GM12878 (cell line): ENCODE measurements at regions not wholly inside any gene's neighbourhood (a gene's known extent, or its start where the extent isn't known, plus 50 kb on each side); places are given as distances from the start of the nearest gene placed in this dataset.

Experiments
- ATAC-seq: fragments of 200-7000 bp; cut with Tn5 transposase; 3 replicates; pipeline ENCODE4 v1.9.1; 2020; ENCODE audit warnings: mild to moderate bottlenecking, moderate library complexity
- BruUV-seq: library from RNA; stranded (reverse); fragments of 400-500 nt; replicated peaks from 2 replicates; lab custom pipeline; 2021; lab: Mats Ljungman, UMichigan
- CTCF ChIA-PET: fragments of 300-600 bp; sonication (Branson Sonifier 250); formaldehyde crosslinking; extraction: SDS; loops from one replicate; lab custom pipeline; 2021; ENCODE audit warnings: inconsistent platforms; lab: Yijun Ruan, JAX
- POLR2A ChIA-PET: fragments of 350-600 bp; formaldehyde crosslinking; extraction: SDS; loops from one replicate; lab custom pipeline; 2021; ENCODE audit warnings: inconsistent platforms; lab: Charles Lee
- RAD21 ChIA-PET: fragments of 300-600 bp; sonication (Branson Sonifier 250); formaldehyde crosslinking; loops from one replicate; lab custom pipeline; 2023; ENCODE audit warnings: antibody characterized with exemption; ENCODE audit not compliant: unreplicated experiment; lab: Charles Lee
- SMC1A ChIA-PET: fragments of 300-600 bp; sonication (Branson Sonifier 250); formaldehyde crosslinking; loops from one replicate; lab custom pipeline; 2023; ENCODE audit not compliant: unreplicated experiment, uncharacterized antibody; lab: Charles Lee
- DNase-seq: peaks from one replicate; pipeline ENCODE4 v3.0.0-alpha.2; 2011; ENCODE audit warnings: low read depth, low spot score
- FAIRE-seq: peaks from 3 replicates; lab custom pipeline; 2011; peaks lifted over from hg19 to GRCh38; lab: Jason Lieb, UNC
- H2AFZ ChIP-seq: 2 replicates; pipeline ENCODE4 v1.6.0; 2011; ENCODE audit warnings: low read depth, low read length, control low read depth; ENCODE audit not compliant: control insufficient read depth
- H3K27ac ChIP-seq: 2 replicates; pipeline ENCODE4 v1.5.1; 2011; ENCODE audit warnings: control low read depth; ENCODE audit not compliant: control insufficient read depth, insufficient read depth
- H3K27me3 ChIP-seq, 2 experiments: replicated peaks in 1 of 2; 2 replicates each; pipeline versions ENCODE4 v1.6.0 to v1.6.1; 2011; ENCODE audit warnings: low read length in 1 of 2; ENCODE audit not compliant: control insufficient read depth in 2 of 2, insufficient read depth in 2 of 2
- H3K36me3 ChIP-seq, 2 experiments: 2 replicates each; pipeline ENCODE4 v1.5.1; 2011; ENCODE audit warnings: low read length in 1 of 2; ENCODE audit not compliant: control insufficient read depth in 2 of 2, insufficient read depth in 2 of 2
- H3K4me1 ChIP-seq: 2 replicates; pipeline ENCODE4 v1.6.1; 2011; ENCODE audit warnings: mild to moderate bottlenecking, low read length, moderate library complexity, mixed read lengths; ENCODE audit not compliant: control insufficient read depth, insufficient read depth
- H3K4me2 ChIP-seq: 2 replicates; pipeline ENCODE4 v1.6.0; 2011; ENCODE audit warnings: control low read depth; ENCODE audit not compliant: control insufficient read depth, insufficient read depth
- H3K4me3 ChIP-seq: fragments of 200-600 bp; sonication (generic); 2 replicates; pipeline ENCODE4 v1.5.1; 2016
- H3K79me2 ChIP-seq: 2 replicates; pipeline ENCODE4 v1.6.0; 2011; ENCODE audit warnings: low read length; ENCODE audit not compliant: control insufficient read depth, insufficient read depth
- H3K9ac ChIP-seq: 2 replicates; pipeline ENCODE4 v1.8.0; 2011; ENCODE audit warnings: low read length, control low read depth, mixed read lengths; ENCODE audit not compliant: control insufficient read depth, insufficient read depth
- H3K9me3 ChIP-seq: replicated peaks from 3 replicates; pipeline ENCODE4 v1.5.1; 2011; ENCODE audit warnings: mild to moderate bottlenecking, low read length; ENCODE audit not compliant: control insufficient read depth, insufficient read depth
- H4K20me1 ChIP-seq: 2 replicates; pipeline ENCODE4 v1.6.0; 2011; ENCODE audit not compliant: control insufficient read depth, insufficient read depth
- BCL11A ChIP-seq: IDR thresholded peaks from 2 replicates; pipeline ENCODE4 v1.6.1; 2011; ENCODE audit warnings: low read depth, low read length
- JUND ChIP-seq: IDR thresholded peaks from 2 replicates; pipeline ENCODE4 v1.6.1; 2012; ENCODE audit warnings: low read depth, mild to moderate bottlenecking, low read length, improper control_type of control experiment, moderate library complexity
- NFXL1 ChIP-seq: fragments of 450-650 bp; IDR thresholded peaks from 2 replicates; pipeline ENCODE4 v1.6.1; 2017; ENCODE audit warnings: antibody characterized with exemption, mild to moderate bottlenecking, borderline replicate concordance
- RAD21 ChIP-seq: IDR thresholded peaks from 2 replicates; pipeline ENCODE4 v1.6.1; 2011; ENCODE audit warnings: mild to moderate bottlenecking, low read depth, low read length, moderate library complexity; ENCODE audit not compliant: insufficient read depth
- ZNF207 ChIP-seq: fragments of 450-650 bp; IDR thresholded peaks from 2 replicates; pipeline ENCODE4 v1.6.1; 2014; ENCODE audit warnings: antibody characterized with exemption, mild to moderate bottlenecking, borderline replicate concordance
- WGBS: methylation state at CpG from one replicate; pipeline ENCODE4 v1.1.6; 2016; ENCODE audit warnings: low lambda C conversion rate; ENCODE audit not compliant: insufficient replicate concordance, insufficient coverage; ENCODE audit errors: missing lambda C conversion rate; 5-methylcytosine and 5-hydroxymethylcytosine counted together
- in situ Hi-C: fragments of 300-500 bp; cut with MboI; formaldehyde crosslinking; loops from 9 replicates; pipeline ENCODE4 v1.14.3; 2018; ENCODE audit warnings: mixed read lengths
- intact Hi-C: fragments of 100-400 bp; cut with micrococcal nuclease; formaldehyde crosslinking; loops from one replicate; pipeline ENCODE4 v1.14.2; 2022; ENCODE audit not compliant: unreplicated experiment

DNA sequence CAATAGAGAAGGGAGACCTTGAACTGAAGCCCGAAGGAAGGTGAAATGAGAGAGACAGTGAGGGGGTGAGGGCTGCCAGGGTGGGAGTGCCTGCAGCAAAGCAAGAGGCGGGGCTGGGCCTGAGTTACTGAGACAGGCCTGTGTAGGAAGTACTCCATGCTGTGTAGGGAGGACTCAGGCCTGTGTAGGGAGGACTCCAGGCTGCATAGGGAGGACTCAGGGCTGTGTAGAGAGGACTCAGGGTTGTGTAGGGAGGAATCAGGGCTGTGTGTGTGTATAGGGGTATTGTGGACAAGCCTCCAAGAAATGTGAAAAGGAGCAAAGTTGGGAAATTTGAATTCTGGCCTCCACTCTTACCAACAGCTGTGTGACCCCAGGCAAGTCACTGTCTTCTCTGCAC lies 133.8 kb upstream of the CACNA1E start:
- Histone ChIP-seq H3K27ac (no peak overlapping the region), H3K79me2 (no peaks in the 10 kb centered on the region), H3K4me3 (no peak overlapping the region), H3K9ac (no peak overlapping the region), H3K4me2 (no peak overlapping the region), H3K36me3 (no peaks in the 10 kb centered on the region), H2AFZ (no peak overlapping the region), H3K27me3 (peaks cover 0 to 9% of the 10 kb centered on the region in 2 experiments; a peak in 2 of 4 replicates), H4K20me1 (no peaks in the 10 kb centered on the region), H3K9me3 (no peaks in the 10 kb centered on the region), H3K4me1 (no peaks in the 10 kb centered on the region)
- BruUV-seq: no TSS peak
- TF ChIP-seq NFXL1 (peak; percentile 87; the same call in 1 of the 2 replicates), RAD21 (no peak), JUND (no peak)
- SMC1A ChIA-PET: no interaction called here
- POLR2A ChIA-PET: no interaction called here
- intact Hi-C loops: no loop called here
- RAD21 ChIA-PET: no interaction called here
- ATAC-seq (no peak), DNase-seq (no peak), FAIRE-seq (no peak)
- CTCF ChIA-PET: no interaction called here
- in situ Hi-C loops: no loop called here
- 0% methylated on average over 2 of the region's 2 CpGs for WGBS

DNA sequence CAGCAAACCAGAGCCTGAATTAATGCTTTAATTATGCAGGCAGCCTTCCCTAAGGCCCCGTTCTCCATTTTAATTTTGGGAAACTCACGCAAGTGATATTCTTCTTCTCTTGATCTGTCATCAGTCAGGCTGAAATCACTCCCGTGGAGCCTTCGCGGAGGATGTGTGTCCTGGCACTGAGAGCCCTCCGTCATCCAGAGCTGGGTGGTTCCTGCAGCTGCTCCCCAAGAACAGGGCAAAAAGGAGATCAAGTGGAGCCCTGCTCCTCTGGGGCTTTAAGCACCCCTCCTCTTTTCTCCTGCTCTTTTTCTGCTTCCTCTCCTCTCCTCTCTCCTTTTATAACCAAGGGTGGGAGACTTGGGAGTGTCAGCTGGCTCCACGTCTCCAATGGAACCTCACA lies 133.2 kb upstream of the CACNA1E start:
- no peak overlapping the region for H3K9ac ChIP-seq
- H3K27me3 ChIP-seq: peaks cover 0 to 4% of the 10 kb centered on the region in 2 experiments; a peak in 2 of 4 replicates
- no peak overlapping the region for H2AFZ ChIP-seq
- H3K4me3 ChIP-seq: no peak overlapping the region
- ChIA-PET POLR2A (no interaction called here), CTCF (no interaction called here), RAD21 (no interaction called here), SMC1A (no interaction called here)
- intact Hi-C loops: no loop called here
- no peak overlapping the region for H3K27ac ChIP-seq
- no peaks in the 10 kb centered on the region for H3K9me3 ChIP-seq
- no peak for ATAC-seq
- no peak overlapping the region for H3K4me2 ChIP-seq
- no peak for FAIRE-seq
- BruUV-seq: no TSS peak
- in situ Hi-C loops: no loop called here
- WGBS: 53% methylated on average over 7 of the region's 7 CpGs
- H3K36me3 ChIP-seq: no peaks in the 10 kb centered on the region
- DNase-seq: no peak
- H4K20me1 ChIP-seq: no peaks in the 10 kb centered on the region
- no peaks in the 10 kb centered on the region for H3K4me1 ChIP-seq
- no peaks in the 10 kb centered on the region for H3K79me2 ChIP-seq
- no peak for TF ChIP-seq BCL11A
- no peak for TF ChIP-seq ZNF207
- TF ChIP-seq, all 136 proteins: peak for 0
